Transverse colon (tissue), 4 donors: ENCODE measurements at regions not wholly inside any gene's neighbourhood (a gene's known extent, or its start where the extent isn't known, plus 50 kb on each side); places are given as distances from the start of the nearest gene placed in this dataset.

Source experiments
- DNase-seq: peaks from one replicate; pipeline ENCODE4 v3.0.0-alpha.2; 2019
- H3K27ac ChIP-seq, 4 donors: fragments of 200-600 bp; sonication (generic); 2 replicates each; pipeline ENCODE4 v1.5.1; 2016 to 2018; ENCODE audit warnings: inconsistent platforms in 4 of 4
- H3K27me3 ChIP-seq: fragments of 200-600 bp; sonication (generic); 2 replicates; pipeline ENCODE4 v1.5.1; 2017; ENCODE audit warnings: inconsistent platforms
- H3K36me3 ChIP-seq, 4 donors: fragments of 200-600 bp; sonication (generic); 2 replicates each; pipeline ENCODE4 v1.5.1; 2017 to 2019; ENCODE audit warnings: inconsistent platforms in 4 of 4
- H3K4me1 ChIP-seq, 4 donors: fragments of 200-600 bp; sonication (generic); 2 replicates each; pipeline ENCODE4 v1.5.1; 2017 to 2020; ENCODE audit warnings: inconsistent platforms in 4 of 4
- H3K4me3 ChIP-seq, 4 donors: fragments of 200-600 bp; sonication (generic); 1 replicate in 1 of 4; 2 replicates in 3 of 4; pipeline versions ENCODE4 v1.5.1 to v1.6.1; 2017 to 2019; ENCODE audit warnings: inconsistent platforms in 4 of 4
- H3K9me3 ChIP-seq, 2 donors: fragments of 200-600 bp; sonication (generic); 2 replicates each; pipeline ENCODE4 v1.5.1; 2017 to 2019; ENCODE audit warnings: inconsistent platforms in 2 of 2
- EP300 ChIP-seq: sonication (generic); formaldehyde crosslinking; IDR thresholded peaks from one replicate; pipeline ENCODE4 v1.6.1; 2017; ENCODE audit warnings: antibody characterized with exemption, low read depth
- POLR2A ChIP-seq: fragments of 450-650 bp; IDR thresholded peaks from one replicate; pipeline ENCODE4 v1.6.1; 2016; ENCODE audit warnings: antibody characterized with exemption, mild to moderate bottlenecking, moderate library complexity
- POLR2AphosphoS5 ChIP-seq, 3 donors: sonication (generic); formaldehyde crosslinking; IDR thresholded peaks; one replicate each; pipeline ENCODE4 v1.6.1; 2016; ENCODE audit warnings: antibody characterized with exemption in 3 of 3
- WGBS, 2 donors: methylation state at CpG; one replicate each; pipeline ENCODE4 v1.1.5; 2018; ENCODE audit warnings: low coverage in 1 of 2; 5-methylcytosine and 5-hydroxymethylcytosine counted together
- in situ Hi-C, 4 donors: fragments of 200-750 bp; cut with MboI; loops; one replicate each; pipeline versions ENCODE4 v1.15.0 to v1.15.1; 2017; ENCODE audit warnings: low sequenced_read_pairs in 3 of 4, low pct_ligation_motif_present in 1 of 4, low pct_unique_long_range_greater_than_20kb in 1 of 4
- intact Hi-C: fragments of 100-400 bp; cut with DNase I; formaldehyde crosslinking; loops from one replicate; pipeline ENCODE4 v1.15.1; 2023; ENCODE audit warnings: low total_unique reads
- TF ChIP-seq, protein P1 (sequence below), 5 experiments: fragments of 200-600 bp in 3 of 5; fragments of 450-650 bp in 2 of 5; sonication (generic) in 3 of 5; IDR thresholded peaks; 1 replicate in 2 of 5; 2 replicates in 3 of 5; pipeline ENCODE4 v1.5.1; 2016 to 2017; ENCODE audit warnings: antibody characterized with exemption in 5 of 5, inconsistent platforms in 3 of 5, mild to moderate bottlenecking in 2 of 5, moderate library complexity in 1 of 5

DNA sequence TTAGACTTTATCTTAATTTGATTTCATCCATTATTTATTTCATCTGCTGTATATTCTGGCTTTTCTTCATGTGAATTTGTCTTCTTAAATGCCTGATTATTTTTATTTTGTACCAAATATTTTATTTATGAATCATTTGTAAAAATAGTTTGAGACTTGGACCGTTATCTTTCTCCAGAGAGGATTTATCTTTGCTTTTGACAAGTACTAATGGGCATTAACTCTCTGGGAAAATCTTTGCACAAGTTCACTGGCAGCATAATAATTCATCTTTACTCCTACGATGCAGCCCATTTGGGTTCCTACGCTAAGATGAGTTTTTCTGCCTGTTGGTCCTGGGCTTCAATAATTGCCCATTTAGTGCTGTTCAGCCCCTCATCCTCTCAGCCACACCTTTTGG lies 131.0 kb upstream of the RORB start:
- TF ChIP-seq EP300 = no peak
- TF ChIP-seq, protein P1, sequence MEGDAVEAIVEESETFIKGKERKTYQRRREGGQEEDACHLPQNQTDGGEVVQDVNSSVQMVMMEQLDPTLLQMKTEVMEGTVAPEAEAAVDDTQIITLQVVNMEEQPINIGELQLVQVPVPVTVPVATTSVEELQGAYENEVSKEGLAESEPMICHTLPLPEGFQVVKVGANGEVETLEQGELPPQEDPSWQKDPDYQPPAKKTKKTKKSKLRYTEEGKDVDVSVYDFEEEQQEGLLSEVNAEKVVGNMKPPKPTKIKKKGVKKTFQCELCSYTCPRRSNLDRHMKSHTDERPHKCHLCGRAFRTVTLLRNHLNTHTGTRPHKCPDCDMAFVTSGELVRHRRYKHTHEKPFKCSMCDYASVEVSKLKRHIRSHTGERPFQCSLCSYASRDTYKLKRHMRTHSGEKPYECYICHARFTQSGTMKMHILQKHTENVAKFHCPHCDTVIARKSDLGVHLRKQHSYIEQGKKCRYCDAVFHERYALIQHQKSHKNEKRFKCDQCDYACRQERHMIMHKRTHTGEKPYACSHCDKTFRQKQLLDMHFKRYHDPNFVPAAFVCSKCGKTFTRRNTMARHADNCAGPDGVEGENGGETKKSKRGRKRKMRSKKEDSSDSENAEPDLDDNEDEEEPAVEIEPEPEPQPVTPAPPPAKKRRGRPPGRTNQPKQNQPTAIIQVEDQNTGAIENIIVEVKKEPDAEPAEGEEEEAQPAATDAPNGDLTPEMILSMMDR (IDR thresholded peaks at IDR 0.05) = no peak
- TF ChIP-seq POLR2A = no peak
- TF ChIP-seq POLR2AphosphoS5 (IDR thresholded peaks at IDR 0.05) = no peak
- WGBS, 2 donors = 58 to 81% methylated on average over 2 to 3 of the region's 3 CpGs
- Histone ChIP-seq H3K9me3 (no peaks in the 10 kb centered on the region), H3K27me3 (no peaks in the 10 kb centered on the region), H3K4me1 (no peaks in the 10 kb centered on the region), H3K4me3 (no peak overlapping the region), H3K27ac (no peak overlapping the region), H3K36me3 (no peaks in the 10 kb centered on the region)
- in situ Hi-C loops = no loop called here
- no peak for DNase-seq
- intact Hi-C loops = no loop called here

DNA sequence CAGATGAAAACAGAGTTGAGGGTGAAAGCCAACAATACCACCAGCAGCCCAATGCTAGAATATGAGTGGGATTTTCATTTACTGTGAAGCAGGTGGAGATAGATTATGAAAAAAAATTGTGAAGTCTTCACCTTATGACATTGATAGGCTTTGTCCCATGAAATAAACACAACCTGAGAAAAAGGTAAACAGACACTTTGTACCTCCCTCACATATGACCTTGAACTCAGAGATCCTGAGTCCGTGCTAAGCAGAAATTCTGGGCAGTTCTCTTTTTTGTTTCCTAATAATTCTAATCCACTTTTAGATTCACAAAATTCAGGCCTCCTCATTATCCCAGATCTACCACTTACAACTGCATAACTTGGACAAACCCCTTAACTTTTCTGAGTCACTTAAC lies 127.3 kb upstream of the RORB start:
- in situ Hi-C loops = no loop called here
- 38 to 50% methylated on average over 1 of the region's 1 CpG for WGBS, 2 donors
- no peaks in the 10 kb centered on the region for H3K36me3 ChIP-seq

GRCh38 chr9:74373348-74373747 lies 123.8 kb upstream of the RORB start:
- H3K4me3 ChIP-seq = no peak overlapping the region
- no peak overlapping the region for H3K27ac ChIP-seq
- H3K9me3 ChIP-seq = no peaks in the 10 kb centered on the region
- H3K36me3 ChIP-seq = no peaks in the 10 kb centered on the region
- TF ChIP-seq POLR2AphosphoS5 (IDR thresholded peaks at IDR 0.05) = no peak
- TF ChIP-seq POLR2A = no peak
- no peak for TF ChIP-seq EP300
- TF ChIP-seq, protein P1 (IDR thresholded peaks at IDR 0.05) = no peak
- no peaks in the 10 kb centered on the region for H3K27me3 ChIP-seq
- in situ Hi-C loops (no loop called here), intact Hi-C loops (no loop called here)
- DNase-seq = no peak
- H3K4me1 ChIP-seq = no peaks in the 10 kb centered on the region

More for the DNA sequence above, 127.3 kb upstream of the RORB start:
- Histone ChIP-seq H3K9me3 (no peaks in the 10 kb centered on the region), H3K4me1 (no peaks in the 10 kb centered on the region), H3K27ac (no peak overlapping the region), H3K4me3 (no peak overlapping the region), H3K27me3 (no peaks in the 10 kb centered on the region)
- no peak for TF ChIP-seq EP300
- no peak for TF ChIP-seq POLR2AphosphoS5 (IDR thresholded peaks at IDR 0.05)
- no peak for TF ChIP-seq POLR2A
- TF ChIP-seq, protein P1 (IDR thresholded peaks at IDR 0.05) = no peak
- no peak for DNase-seq
- intact Hi-C loops = no loop called here

DNA sequence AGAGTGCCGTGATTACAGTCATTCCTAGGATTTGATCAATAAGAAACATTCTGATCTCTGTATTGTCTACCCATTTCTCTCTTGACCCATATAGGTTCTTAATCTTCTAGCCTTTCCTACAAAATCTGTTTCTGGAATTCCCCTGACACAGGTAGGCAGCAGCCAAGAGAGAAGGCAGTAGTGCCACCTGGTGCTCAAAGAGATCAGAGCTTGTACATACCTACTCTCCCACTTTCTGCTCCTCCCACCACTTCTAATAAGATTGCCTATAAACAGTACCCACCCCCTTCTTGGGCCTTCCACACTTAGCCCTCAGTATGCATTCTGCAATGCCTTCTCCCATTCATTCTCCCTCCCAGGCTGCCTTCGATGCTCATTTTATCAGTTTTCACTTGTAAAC lies 117.4 kb upstream of the RORB start:
- Histone ChIP-seq H3K9me3 (no peaks in the 10 kb centered on the region), H3K27ac (no peak overlapping the region), H3K4me3 (no peak overlapping the region), H3K36me3 (no peaks in the 10 kb centered on the region), H3K4me1 (no peaks in the 10 kb centered on the region), H3K27me3 (no peaks in the 10 kb centered on the region)
- intact Hi-C loops (no loop called here), in situ Hi-C loops (no loop called here)
- no peak for DNase-seq
- no peak for TF ChIP-seq POLR2AphosphoS5 (IDR thresholded peaks at IDR 0.05)
- TF ChIP-seq EP300 = no peak
- TF ChIP-seq, protein P1 (IDR thresholded peaks at IDR 0.05) = no peak
- no peak for TF ChIP-seq POLR2A
- 34 to 51% methylated on average over 2 of the region's 2 CpGs for WGBS, 2 donors
